GM19452 (cell line): ENCODE measurements at regions not wholly inside any gene's neighbourhood (a gene's known extent, or its start where the extent isn't known, plus 50 kb on each side); places are given as distances from the start of the nearest gene placed in this dataset.

Experiments used
- ATAC-seq: cut with Tn5 transposase; IDR thresholded peaks from one replicate; pipeline ENCODE4 v1.9.1; 2021; ENCODE audit not compliant: unreplicated experiment

GRCh38 chr1:222109836-222110235, 367.9 kb upstream of the DUSP10 start:
- ATAC-seq = no peak

GRCh38 chr1:222107975-222108374, 366.1 kb upstream of the DUSP10 start:
- ATAC-seq = no peak

GRCh38 chr1:222107267-222107666, 365.4 kb upstream of the DUSP10 start:
- no peak for ATAC-seq

- ATAC-seq = no peak
Measured at GRCh38 chr1:222106377-222106776, 364.5 kb upstream of the DUSP10 start.

- no peak for ATAC-seq
Measured at GRCh38 chr1:222105861-222106260, 364.0 kb upstream of the DUSP10 start.

GRCh38 chr1:222105393-222105737, 363.5 kb upstream of the DUSP10 start:
- no peak for ATAC-seq

- ATAC-seq = no peak
Measured at GRCh38 chr1:222104694-222105392, 363.0 kb upstream of the DUSP10 start.

GRCh38 chr1:222104097-222104496, 362.2 kb upstream of the DUSP10 start:
- no peak for ATAC-seq

GRCh38 chr1:222099746-222100145, 357.9 kb upstream of the DUSP10 start:
- ATAC-seq = no peak

GRCh38 chr1:222098404-222098803, 356.5 kb upstream of the DUSP10 start:
- no peak for ATAC-seq

- no peak for ATAC-seq
Measured at GRCh38 chr1:222097588-222097987, 355.7 kb upstream of the DUSP10 start.

GRCh38 chr1:222096883-222097282, 355.0 kb upstream of the DUSP10 start:
- no peak for ATAC-seq

GRCh38 chr1:222096476-222096772, 354.5 kb upstream of the DUSP10 start:
- ATAC-seq = no peak

GRCh38 chr1:222095606-222096475, 354.0 kb upstream of the DUSP10 start:
- no peak for ATAC-seq

- no peak for ATAC-seq
Measured at GRCh38 chr1:222093518-222093917, 351.6 kb upstream of the DUSP10 start.

GRCh38 chr1:222090103-222090502, 348.2 kb upstream of the DUSP10 start:
- ATAC-seq = no peak

GRCh38 chr1:222087221-222087920, 345.5 kb upstream of the DUSP10 start:
- ATAC-seq = no peak

- ATAC-seq = no peak
Measured at GRCh38 chr1:222084996-222085395, 343.1 kb upstream of the DUSP10 start.

- ATAC-seq = no peak
Measured at GRCh38 chr1:222084048-222084447, 342.2 kb upstream of the DUSP10 start.

- no peak for ATAC-seq
Measured at GRCh38 chr1:222081859-222082258, 340.0 kb upstream of the DUSP10 start.

GRCh38 chr1:222079566-222079965, 337.7 kb upstream of the DUSP10 start:
- ATAC-seq = no peak

- ATAC-seq = no peak
Measured at GRCh38 chr1:222077206-222077605, 335.3 kb upstream of the DUSP10 start.
